Heart right ventricle (tissue), 16 donors: ENCODE measurements at regions not wholly inside any gene's neighbourhood (a gene's known extent, or its start where the extent isn't known, plus 50 kb on each side); places are given as distances from the start of the nearest gene placed in this dataset.

Source experiments
- ATAC-seq, 8 donors: fragments of 200-7000 bp; cut with Tn5 transposase; one replicate each; pipeline ENCODE4 v1.9.1; 2020; ENCODE audit warnings: mild to moderate bottlenecking in 8 of 8, moderate library complexity in 8 of 8, moderate number of reproducible peaks in 1 of 8
- DNase-seq, 2 donors: peaks; one replicate each; pipeline ENCODE4 v3.0.0-alpha.2; 2020
- H3K27ac ChIP-seq, 10 donors: fragments of 200-600 bp; sonication (generic) in 2 of 10; one replicate each; pipeline versions ENCODE4 v1.5.0 to v1.8.0; 2020 to 2022; ENCODE audit warnings: mild to moderate bottlenecking in 3 of 10
- H3K27me3 ChIP-seq, 7 donors: fragments of 200-600 bp; one replicate each; pipeline ENCODE4 v1.8.0; 2021 to 2022; ENCODE audit warnings: mild to moderate bottlenecking in 2 of 7
- H3K36me3 ChIP-seq, 9 donors: fragments of 200-600 bp; sonication (generic) in 1 of 9; one replicate each; pipeline versions ENCODE4 v1.5.0 to v1.8.0; 2020 to 2022; ENCODE audit warnings: mild to moderate bottlenecking in 2 of 9
- H3K4me1 ChIP-seq, 9 donors: fragments of 200-600 bp; sonication (generic) in 1 of 9; one replicate each; pipeline versions ENCODE4 v1.5.0 to v1.8.0; 2020 to 2022; ENCODE audit warnings: mild to moderate bottlenecking in 4 of 9
- H3K4me3 ChIP-seq, 10 donors: fragments of 200-600 bp; sonication (generic) in 2 of 10; one replicate each; pipeline versions ENCODE4 v1.5.0 to v1.8.0; 2020 to 2022; ENCODE audit warnings: mild to moderate bottlenecking in 7 of 10, moderate library complexity in 2 of 10
- H3K9me3 ChIP-seq, 11 donors: fragments of 200-600 bp in 10 of 11; sonication (generic) in 2 of 11; one replicate each; pipeline versions ENCODE4 v1.5.0 to v1.8.0; 2013 to 2022; ENCODE audit warnings: mild to moderate bottlenecking in 2 of 11, control low read depth in 1 of 11, moderate library complexity in 1 of 11
- WGBS, 2 donors: extraction: QIAGEN DNeasy Blood & Tissue Kit; methylation state at CpG; one replicate each; pipeline ENCODE4 v1.1.7; 2013; ENCODE audit warnings: inconsistent platforms in 1 of 2; 5-methylcytosine and 5-hydroxymethylcytosine counted together
- intact Hi-C, 10 donors: fragments of 100-400 bp; cut with DNase I; formaldehyde crosslinking; loops; one replicate each; pipeline versions ENCODE4 v1.11.1 to v1.14.2; 2022
- TF ChIP-seq, protein P1 (sequence below), 9 donors: fragments of 200-600 bp; sonication (generic) in 2 of 9; IDR thresholded peaks; one replicate each; pipeline versions ENCODE4 v1.5.0 to v1.8.0; 2021 to 2022; ENCODE audit warnings: antibody characterized with exemption in 9 of 9, mild to moderate bottlenecking in 5 of 9, moderate library complexity in 1 of 9
- donor health status: Arrhythmogenic right ventricular cardiomyopathy.
- donor health status: ischemic (EF 13 %, LVEDD 7.1; RV severe dilation, severe dysfunction).
- donor health status: healthy with polysubstance abuse.
- donor health status: DM: no; HTN: yes; CAD: no.
- donor health status: DM: no; HTN: no; CAD: no.
- donor health status: ischemic (EF 25% LVEDD 6.9; RV normal size, moderate dysfunction).
- donor health status: ischemic (EF 25% LVEDD 5.7; RV mildly dilated, moderate dysfunction).
- donor health status: healthy.
- donor health status: DM: yes; HTN: yes; CAD: no.
- donor health status: Ischemic cardiomyopathy.
- donor health status: ischemic (EF 35%, LVEDD 5.7; RV mildly dilated, moderate dysfunction).
- donor health status: nonischemic (EF 11% LVEDD 7.7; RV severe dilation, severe dysfunction).
- donor health status: DM: yes; HTN: yes; CAD: no.
- donor health status: PGD.
- donor health status: ischemic (EF 29% LVEDD 5.4; RV normal size, mild dysfunction).
- donor health status: nonischemic (EF 23%, LVEDD 6.1; RV moderate dilation, normal function).

GRCh38 chr6:1229301-1229700, 82.6 kb upstream of the FOXQ1 start:
- no peaks in the 10 kb centered on the region for H3K4me1 ChIP-seq
- 77 to 87% methylated on average over 7 of the region's 7 CpGs for WGBS, 2 donors
- DNase-seq (no peak), ATAC-seq (no peak)
- intact Hi-C loops: no loop called here
- TF ChIP-seq, protein P1, sequence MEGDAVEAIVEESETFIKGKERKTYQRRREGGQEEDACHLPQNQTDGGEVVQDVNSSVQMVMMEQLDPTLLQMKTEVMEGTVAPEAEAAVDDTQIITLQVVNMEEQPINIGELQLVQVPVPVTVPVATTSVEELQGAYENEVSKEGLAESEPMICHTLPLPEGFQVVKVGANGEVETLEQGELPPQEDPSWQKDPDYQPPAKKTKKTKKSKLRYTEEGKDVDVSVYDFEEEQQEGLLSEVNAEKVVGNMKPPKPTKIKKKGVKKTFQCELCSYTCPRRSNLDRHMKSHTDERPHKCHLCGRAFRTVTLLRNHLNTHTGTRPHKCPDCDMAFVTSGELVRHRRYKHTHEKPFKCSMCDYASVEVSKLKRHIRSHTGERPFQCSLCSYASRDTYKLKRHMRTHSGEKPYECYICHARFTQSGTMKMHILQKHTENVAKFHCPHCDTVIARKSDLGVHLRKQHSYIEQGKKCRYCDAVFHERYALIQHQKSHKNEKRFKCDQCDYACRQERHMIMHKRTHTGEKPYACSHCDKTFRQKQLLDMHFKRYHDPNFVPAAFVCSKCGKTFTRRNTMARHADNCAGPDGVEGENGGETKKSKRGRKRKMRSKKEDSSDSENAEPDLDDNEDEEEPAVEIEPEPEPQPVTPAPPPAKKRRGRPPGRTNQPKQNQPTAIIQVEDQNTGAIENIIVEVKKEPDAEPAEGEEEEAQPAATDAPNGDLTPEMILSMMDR (IDR thresholded peaks at IDR 0.05): no peak
- peaks cover 0 to 60% (median 43%) of the 10 kb centered on the region in 7 donors for H3K27me3 ChIP-seq
- no peaks in the 10 kb centered on the region for H3K9me3 ChIP-seq
- no peak overlapping the region for H3K4me3 ChIP-seq
- no peak overlapping the region for H3K27ac ChIP-seq
- H3K36me3 ChIP-seq: no peaks in the 10 kb centered on the region

DNA sequence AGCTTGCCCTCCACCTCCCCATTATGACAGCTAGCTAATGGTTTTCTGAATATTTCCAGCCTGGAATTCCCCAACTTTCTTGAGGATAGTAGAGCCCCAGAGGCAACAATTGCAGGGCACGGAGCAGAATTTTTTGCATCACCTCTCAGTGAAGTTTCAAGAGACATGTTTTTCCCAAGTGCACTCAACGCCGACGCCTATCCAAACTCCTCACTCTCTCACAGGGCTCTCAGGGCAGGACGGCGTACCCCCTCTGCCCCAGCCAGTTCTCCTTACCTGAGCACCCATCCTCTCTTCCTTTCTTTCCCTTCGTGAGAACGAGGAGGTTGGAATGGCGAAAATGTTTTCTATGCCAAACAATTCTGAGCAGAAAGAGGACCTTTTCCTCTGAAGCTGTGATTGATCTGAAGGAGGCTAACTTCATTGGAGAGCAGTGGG, 83.1 kb upstream of the FOXQ1 start:
- Histone ChIP-seq H3K27me3 (peaks cover 0 to 55% (median 38%) of the 10 kb centered on the region in 7 donors), H3K27ac (no peak overlapping the region), H3K36me3 (no peaks in the 10 kb centered on the region), H3K9me3 (no peaks in the 10 kb centered on the region), H3K4me3 (no peak overlapping the region), H3K4me1 (no peaks in the 10 kb centered on the region)
- 85 to 86% methylated on average over 9 of the region's 9 CpGs for WGBS, 2 donors
- intact Hi-C loops: no loop called here
- ATAC-seq (no peak), DNase-seq (no peak)
- TF ChIP-seq, protein P1 (IDR thresholded peaks at IDR 0.05): no peak

DNA sequence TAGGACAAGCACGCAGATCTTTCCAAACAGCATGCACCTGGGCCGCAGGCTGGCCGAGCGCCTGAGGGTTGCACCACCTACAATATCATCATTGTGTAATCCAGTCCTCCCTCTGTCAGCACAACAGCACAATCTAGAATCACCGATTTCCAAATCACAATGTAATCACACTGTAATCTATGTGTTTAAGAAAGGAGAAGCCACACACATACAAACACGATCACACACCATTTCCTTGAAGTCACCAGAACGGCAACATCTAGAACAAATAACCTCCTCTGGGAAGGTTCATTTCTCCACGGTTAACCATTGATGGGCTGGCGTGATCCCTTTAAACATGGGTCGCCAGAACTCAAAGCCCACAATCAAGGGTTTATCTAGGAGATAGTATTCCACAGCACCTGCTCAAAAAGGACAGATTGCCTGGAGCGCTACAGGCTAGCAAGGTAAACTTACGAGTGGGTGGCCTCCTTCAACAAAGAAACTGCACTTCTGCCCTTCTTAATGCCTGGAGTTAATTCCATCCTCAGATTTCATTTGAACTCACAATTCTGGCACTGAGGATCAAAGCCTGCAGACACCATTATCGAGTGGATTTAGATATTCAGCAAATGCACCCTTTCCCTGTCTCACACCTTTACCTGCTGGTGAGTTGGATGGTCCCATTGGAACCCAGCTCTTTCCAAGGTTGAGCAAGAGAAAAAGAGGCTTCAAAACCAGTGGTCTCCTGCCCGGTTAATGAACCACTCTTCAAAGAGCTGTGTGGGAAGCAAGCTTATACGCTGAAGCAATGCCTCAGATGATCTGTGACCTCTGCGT, 83.8 kb upstream of the FOXQ1 start:
- no peak overlapping the region for H3K4me3 ChIP-seq
- no peak for DNase-seq
- H3K36me3 ChIP-seq: no peaks in the 10 kb centered on the region
- peaks cover 0 to 2% (median 0%) of the 10 kb centered on the region in 9 donors for H3K4me1 ChIP-seq
- WGBS, 2 donors: 80 to 81% methylated on average over 16 of the region's 16 CpGs
- intact Hi-C loops: no loop called here
- no peak overlapping the region for H3K27ac ChIP-seq
- H3K9me3 ChIP-seq: no peaks in the 10 kb centered on the region
- peaks cover 0 to 48% (median 34%) of the 10 kb centered on the region in 7 donors for H3K27me3 ChIP-seq
- TF ChIP-seq, protein P1 (IDR thresholded peaks at IDR 0.05): no peak
- ATAC-seq: no peak

DNA sequence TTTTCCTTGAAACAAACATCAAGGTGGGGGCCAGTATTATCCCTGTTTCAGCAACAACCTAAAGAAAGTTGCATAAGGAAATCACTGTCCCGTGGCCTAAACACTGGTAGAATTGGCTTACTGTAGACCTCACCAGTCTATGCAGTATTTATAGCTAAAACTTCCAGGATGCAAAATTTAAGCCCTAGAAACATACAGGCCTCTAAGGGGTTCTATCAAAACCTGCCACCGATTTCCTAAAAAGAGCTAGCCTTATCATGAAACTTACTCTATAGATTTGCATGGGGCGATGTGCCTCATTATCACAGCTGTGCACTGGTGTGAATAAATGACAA, 84.3 kb upstream of the FOXQ1 start:
- H3K27ac ChIP-seq: no peak overlapping the region
- no peak for ATAC-seq
- no peak overlapping the region for H3K4me3 ChIP-seq
- H3K4me1 ChIP-seq: peaks cover 0 to 8% (median 0%) of the 10 kb centered on the region in 9 donors
- WGBS, 2 donors: 81 to 88% methylated on average over 3 of the region's 3 CpGs
- H3K9me3 ChIP-seq: no peaks in the 10 kb centered on the region
- TF ChIP-seq, protein P1 (IDR thresholded peaks at IDR 0.05): no peak
- peaks cover 0 to 44% (median 34%) of the 10 kb centered on the region in 7 donors for H3K27me3 ChIP-seq
- intact Hi-C loops: no loop called here
- no peak for DNase-seq
- H3K36me3 ChIP-seq: no peaks in the 10 kb centered on the region
